ENCODE measurements at regions not wholly inside any gene's neighbourhood (a gene's known extent, or its start where the extent isn't known, plus 50 kb on each side); places are given as distances from the start of the nearest gene placed in this dataset.

DNA sequence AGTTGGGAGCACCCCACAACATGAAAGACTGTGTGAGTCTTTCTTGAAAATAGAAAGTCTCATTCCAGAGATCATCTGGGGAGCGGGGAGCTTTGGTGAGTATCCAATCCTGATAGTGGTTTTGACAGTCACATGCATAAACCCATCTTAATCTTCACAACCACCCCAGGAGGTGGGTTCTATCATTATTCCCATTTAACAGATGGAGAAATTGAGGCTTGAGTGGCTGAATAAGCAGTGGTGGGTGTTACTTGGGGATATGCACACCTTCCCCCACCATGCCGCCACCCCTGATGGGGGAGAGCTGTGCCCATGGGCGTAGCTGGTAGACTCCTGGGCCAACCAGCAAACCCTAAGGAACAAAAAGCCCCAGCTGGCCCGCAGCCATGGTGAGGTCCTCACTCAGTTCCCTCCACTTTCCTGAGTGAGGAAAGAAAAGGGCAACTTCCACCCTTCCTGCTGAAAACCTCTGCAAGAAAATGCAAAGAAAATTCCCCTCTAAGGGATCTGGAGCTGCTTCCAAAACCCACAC, 99.8 kb downstream of the SNX5 start:
- Mint-ChIP-seq H3K4me1 (ENCODE audit: low read depth, unreplicated experiment) (no peaks in the 10 kb centered on the region), H3K36me3 (ENCODE audit: low read depth, unreplicated experiment) (no peaks in the 10 kb centered on the region), H3K9me3 (ENCODE audit: unreplicated experiment) (no peaks in the 10 kb centered on the region), H3K4me3 (ENCODE audit: unreplicated experiment) (no peak overlapping the region), H3K27me3 (ENCODE audit: low read depth, unreplicated experiment) (peaks cover 26% of the 10 kb centered on the region), H3K27ac (ENCODE audit: unreplicated experiment) (no peak overlapping the region)
- peaks cover 3% of the 10 kb centered on the region for H3K4me1 ChIP-seq (ENCODE audit: insufficient read depth, low read length)
- no peak for DNase-seq (ENCODE audit: low read depth)
- no peak for TF ChIP-seq EZH2 (IDR thresholded peaks at IDR 0.05; ENCODE audit: insufficient read depth, low read length)
- no peaks in the 10 kb centered on the region for H4K20me1 ChIP-seq (ENCODE audit: insufficient read depth, low read length)
- FAIRE-seq = no peak
- H3K79me2 ChIP-seq (ENCODE audit: insufficient read depth, low read length) = no peaks in the 10 kb centered on the region
- no peak overlapping the region for H3K27ac ChIP-seq (ENCODE audit: low read depth, low read length)
- H3K9me3 ChIP-seq (ENCODE audit: insufficient read depth, low read depth, low read length) = no peaks in the 10 kb centered on the region
- no peak overlapping the region for H3K4me3 ChIP-seq (ENCODE audit: insufficient read depth, low read depth, low read length)
- peaks cover 2% of the 10 kb centered on the region for H3K27me3 ChIP-seq (ENCODE audit: insufficient read depth, low read length)
- H2AFZ ChIP-seq (ENCODE audit: low read depth, low read length) = no peak overlapping the region
- H3K9ac ChIP-seq (ENCODE audit: low read length) = no peak overlapping the region
- no peaks in the 10 kb centered on the region for H3K36me3 ChIP-seq (ENCODE audit: insufficient read depth, low read length)
- H3K4me2 ChIP-seq (ENCODE audit: low read length) = no peak overlapping the region

DNA sequence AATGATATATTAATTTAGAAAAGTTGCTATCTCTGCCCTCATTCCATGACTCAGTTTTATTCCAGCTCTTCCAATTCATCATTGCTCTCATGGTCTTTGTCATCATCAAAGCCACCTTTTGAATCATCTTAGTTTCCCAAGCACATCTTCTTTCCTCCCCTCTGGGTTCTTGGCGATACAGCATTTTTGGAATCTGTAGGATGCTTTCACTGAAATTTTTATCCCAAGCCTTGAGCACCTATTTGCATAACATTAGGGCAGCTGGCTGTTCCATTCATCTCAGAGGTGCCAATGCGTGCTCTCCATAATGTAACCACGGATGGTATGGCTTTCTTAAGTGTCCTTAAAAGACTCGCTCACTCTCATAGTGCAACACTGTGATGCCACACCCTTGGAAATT, 100.4 kb downstream of the SNX5 start:
- FAIRE-seq = no peak
- H3K4me2 ChIP-seq (ENCODE audit: low read length) = no peak overlapping the region
- H3K36me3 Mint-ChIP-seq (ENCODE audit: low read depth, unreplicated experiment) = no peaks in the 10 kb centered on the region
- H3K4me1 ChIP-seq (ENCODE audit: insufficient read depth, low read length) = no peaks in the 10 kb centered on the region
- no peak overlapping the region for H3K27ac Mint-ChIP-seq (ENCODE audit: unreplicated experiment)
- no peaks in the 10 kb centered on the region for H3K9me3 ChIP-seq (ENCODE audit: insufficient read depth, low read depth, low read length)
- TF ChIP-seq EZH2 (IDR thresholded peaks at IDR 0.05; ENCODE audit: insufficient read depth, low read length) = no peak
- TF ChIP-seq, protein P1, sequence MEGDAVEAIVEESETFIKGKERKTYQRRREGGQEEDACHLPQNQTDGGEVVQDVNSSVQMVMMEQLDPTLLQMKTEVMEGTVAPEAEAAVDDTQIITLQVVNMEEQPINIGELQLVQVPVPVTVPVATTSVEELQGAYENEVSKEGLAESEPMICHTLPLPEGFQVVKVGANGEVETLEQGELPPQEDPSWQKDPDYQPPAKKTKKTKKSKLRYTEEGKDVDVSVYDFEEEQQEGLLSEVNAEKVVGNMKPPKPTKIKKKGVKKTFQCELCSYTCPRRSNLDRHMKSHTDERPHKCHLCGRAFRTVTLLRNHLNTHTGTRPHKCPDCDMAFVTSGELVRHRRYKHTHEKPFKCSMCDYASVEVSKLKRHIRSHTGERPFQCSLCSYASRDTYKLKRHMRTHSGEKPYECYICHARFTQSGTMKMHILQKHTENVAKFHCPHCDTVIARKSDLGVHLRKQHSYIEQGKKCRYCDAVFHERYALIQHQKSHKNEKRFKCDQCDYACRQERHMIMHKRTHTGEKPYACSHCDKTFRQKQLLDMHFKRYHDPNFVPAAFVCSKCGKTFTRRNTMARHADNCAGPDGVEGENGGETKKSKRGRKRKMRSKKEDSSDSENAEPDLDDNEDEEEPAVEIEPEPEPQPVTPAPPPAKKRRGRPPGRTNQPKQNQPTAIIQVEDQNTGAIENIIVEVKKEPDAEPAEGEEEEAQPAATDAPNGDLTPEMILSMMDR (IDR thresholded peaks at IDR 0.05; ENCODE audit: insufficient read depth, low read depth, low read length) = no peak
- H3K4me3 ChIP-seq (ENCODE audit: insufficient read depth, low read depth, low read length) = no peak overlapping the region
- no peaks in the 10 kb centered on the region for H4K20me1 ChIP-seq (ENCODE audit: insufficient read depth, low read length)
- no peak overlapping the region for H3K4me3 Mint-ChIP-seq (ENCODE audit: unreplicated experiment)
- DNase-seq (ENCODE audit: low read depth) = no peak
- no peaks in the 10 kb centered on the region for H3K4me1 Mint-ChIP-seq (ENCODE audit: low read depth, unreplicated experiment)
- H3K27me3 Mint-ChIP-seq (ENCODE audit: low read depth, unreplicated experiment) = peaks cover 29% of the 10 kb centered on the region
- no peaks in the 10 kb centered on the region for H3K9me3 Mint-ChIP-seq (ENCODE audit: unreplicated experiment)
- H3K36me3 ChIP-seq (ENCODE audit: insufficient read depth, low read length) = no peaks in the 10 kb centered on the region
- no peak overlapping the region for H3K27ac ChIP-seq (ENCODE audit: low read depth, low read length)
- no peaks in the 10 kb centered on the region for H3K79me2 ChIP-seq (ENCODE audit: insufficient read depth, low read length)
- no peak overlapping the region for H2AFZ ChIP-seq (ENCODE audit: low read depth, low read length)
- H3K9ac ChIP-seq (ENCODE audit: low read length) = no peak overlapping the region
- H3K27me3 ChIP-seq (ENCODE audit: insufficient read depth, low read length) = peaks cover 2% of the 10 kb centered on the region

DNA sequence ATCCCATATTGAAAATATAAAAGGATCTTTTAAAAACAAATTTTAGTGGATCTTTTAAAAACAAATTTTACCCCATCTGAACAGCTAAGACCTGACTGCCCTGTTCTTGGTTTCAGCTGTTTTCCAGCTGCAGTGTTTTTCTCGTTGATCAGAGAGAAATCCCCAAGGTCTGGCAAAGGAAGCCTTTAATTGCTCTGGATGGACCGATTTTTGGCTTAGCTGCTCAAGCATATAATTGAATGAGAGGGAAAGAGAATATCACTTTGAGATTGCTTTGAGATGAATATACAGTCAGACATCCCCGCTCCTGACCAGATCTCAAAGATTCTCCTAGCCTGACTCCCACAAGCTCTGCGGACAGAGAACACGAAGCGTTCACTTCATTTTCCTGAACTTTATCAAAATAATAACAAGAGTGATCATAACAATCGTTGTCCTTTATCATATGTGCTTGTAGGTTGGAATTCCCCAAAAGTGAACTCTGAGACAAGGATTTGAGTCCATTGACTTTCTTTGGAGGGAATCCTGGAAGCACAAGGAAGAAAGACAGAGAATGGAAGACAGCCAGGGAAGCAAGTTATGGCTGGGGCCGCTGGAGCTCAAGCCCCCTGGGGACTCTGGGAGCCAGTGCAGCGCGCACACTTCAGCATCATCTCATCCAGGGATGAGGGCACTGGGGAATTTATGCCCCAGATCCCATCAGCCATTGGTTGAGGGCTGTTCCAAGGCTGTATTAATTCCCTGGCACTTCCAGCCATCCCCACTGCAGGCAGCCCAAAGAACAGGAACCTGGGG, 101.3 kb downstream of the SNX5 start:
- no peak for FAIRE-seq

More for the DNA sequence above, 101.3 kb downstream of the SNX5 start:
- H3K9ac ChIP-seq (ENCODE audit: low read length) = no peak overlapping the region
- H2AFZ ChIP-seq (ENCODE audit: low read depth, low read length) = no peak overlapping the region
- H3K4me2 ChIP-seq (ENCODE audit: low read length) = no peak overlapping the region
- no peaks in the 10 kb centered on the region for H4K20me1 ChIP-seq (ENCODE audit: insufficient read depth, low read length)
- no peaks in the 10 kb centered on the region for H3K4me1 ChIP-seq (ENCODE audit: insufficient read depth, low read length)
- H3K9me3 Mint-ChIP-seq (ENCODE audit: unreplicated experiment) = no peaks in the 10 kb centered on the region
- peaks cover 4% of the 10 kb centered on the region for H3K27me3 ChIP-seq (ENCODE audit: insufficient read depth, low read length)
- H3K27me3 Mint-ChIP-seq (ENCODE audit: low read depth, unreplicated experiment) = peaks cover 29% of the 10 kb centered on the region
- H3K4me3 ChIP-seq (ENCODE audit: insufficient read depth, low read depth, low read length) = no peak overlapping the region
- no peak overlapping the region for H3K4me3 Mint-ChIP-seq (ENCODE audit: unreplicated experiment)
- no peaks in the 10 kb centered on the region for H3K4me1 Mint-ChIP-seq (ENCODE audit: low read depth, unreplicated experiment)
- no peak overlapping the region for H3K27ac Mint-ChIP-seq (ENCODE audit: unreplicated experiment)
- H3K36me3 ChIP-seq (ENCODE audit: insufficient read depth, low read length) = no peaks in the 10 kb centered on the region
- H3K79me2 ChIP-seq (ENCODE audit: insufficient read depth, low read length) = no peaks in the 10 kb centered on the region
- H3K9me3 ChIP-seq (ENCODE audit: insufficient read depth, low read depth, low read length) = no peaks in the 10 kb centered on the region
- no peak for DNase-seq (ENCODE audit: low read depth)
- H3K27ac ChIP-seq (ENCODE audit: low read depth, low read length) = no peak overlapping the region
- no peaks in the 10 kb centered on the region for H3K36me3 Mint-ChIP-seq (ENCODE audit: low read depth, unreplicated experiment)
- TF ChIP-seq, protein P1 (IDR thresholded peaks at IDR 0.05; ENCODE audit: insufficient read depth, low read depth, low read length) = no peak
- TF ChIP-seq EZH2 (IDR thresholded peaks at IDR 0.05; ENCODE audit: insufficient read depth, low read length) = no peak
